ENCODE measurements at regions not wholly inside any gene's neighbourhood (a gene's known extent, or its start where the extent isn't known, plus 50 kb on each side); places are given as distances from the start of the nearest gene placed in this dataset.
"Not testable (repeated sequence)": the region's sequence is repeated elsewhere in the genome, so short reads cannot be mapped to it uniquely, and the experiment has no call there.

GRCh38 chr4:159828687-159829086 is 725.8 kb downstream of the RAPGEF2 start:
- no peak for DNase-seq (ENCODE audit: low read depth)

DNA sequence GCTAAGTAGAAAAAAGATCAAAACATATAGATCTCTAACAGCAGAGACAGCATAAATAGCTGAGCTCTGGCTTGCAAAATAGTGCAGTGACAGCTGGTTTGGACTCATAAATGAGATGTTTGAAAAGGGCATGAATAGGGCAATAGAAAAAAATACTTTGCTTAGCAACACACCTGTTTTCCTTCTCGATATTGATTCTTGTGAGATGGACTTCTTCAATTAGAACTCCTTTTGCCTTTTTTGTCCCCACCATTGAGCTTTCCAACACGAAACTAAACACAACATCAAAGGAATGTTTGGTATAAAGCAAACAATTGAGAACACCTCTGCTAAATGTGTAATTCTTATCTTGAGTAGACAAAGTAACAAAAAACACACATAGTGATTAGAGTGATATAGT is 726.3 kb downstream of the RAPGEF2 start:
- no peak for DNase-seq (ENCODE audit: low read depth)

GRCh38 chr4:159837071-159837470 is 734.2 kb downstream of the RAPGEF2 start:
- DNase-seq (ENCODE audit: low read depth) = no peak

- DNase-seq (ENCODE audit: low read depth) = no peak
Measured at GRCh38 chr4:159855731-159856130, 752.9 kb downstream of the RAPGEF2 start.

- DNase-seq (ENCODE audit: low read depth) = peak; percentile 4
Measured at GRCh38 chr4:159856451-159856850, 753.6 kb downstream of the RAPGEF2 start.

DNA sequence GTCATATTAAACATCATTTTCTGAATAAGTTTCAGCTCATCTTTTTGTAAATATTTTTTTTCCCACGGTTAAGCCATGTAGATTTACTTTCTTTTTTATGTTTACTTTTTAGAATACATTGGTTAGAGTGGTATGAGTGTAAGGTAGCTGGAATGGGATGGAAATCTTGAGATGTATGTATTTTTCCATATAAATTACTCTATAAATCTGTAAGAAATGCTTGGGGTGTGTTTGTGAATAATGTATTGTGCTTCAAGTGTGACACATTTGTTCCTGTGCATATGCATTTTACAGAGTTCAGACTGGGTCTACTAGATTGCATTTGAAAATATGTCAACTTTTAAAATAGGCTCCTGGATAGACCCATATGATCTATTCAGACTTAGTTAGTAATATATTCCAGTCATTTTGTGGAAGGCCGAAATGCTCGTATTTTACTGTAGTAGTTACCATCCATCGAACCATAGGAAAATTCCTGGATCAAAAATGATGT is 756.8 kb downstream of the RAPGEF2 start:
- no peak for DNase-seq (ENCODE audit: low read depth)

DNA sequence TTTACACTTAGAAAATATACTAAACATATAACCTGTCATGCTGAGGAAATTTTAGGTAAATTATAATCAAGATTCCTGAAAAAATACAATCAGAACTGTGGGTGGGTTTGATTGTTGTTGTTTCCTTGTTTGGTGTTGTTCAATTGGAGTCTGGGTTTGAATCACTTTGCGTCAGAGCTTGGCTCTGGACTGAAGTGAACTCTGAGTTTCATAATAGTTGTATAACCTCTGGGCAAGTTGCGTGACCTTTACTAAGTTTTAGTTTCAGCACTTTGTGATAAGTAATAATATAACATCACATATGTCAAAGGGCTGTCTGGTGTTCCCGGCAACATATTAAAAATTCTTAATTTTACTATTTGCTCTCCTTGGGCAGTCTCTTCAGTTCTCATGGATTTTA is 758.1 kb downstream of the RAPGEF2 start:
- DNase-seq (ENCODE audit: low read depth) = no peak

- no peak for DNase-seq (ENCODE audit: low read depth)
Measured at GRCh38 chr4:159864337-159864736, 761.5 kb downstream of the RAPGEF2 start.

DNA sequence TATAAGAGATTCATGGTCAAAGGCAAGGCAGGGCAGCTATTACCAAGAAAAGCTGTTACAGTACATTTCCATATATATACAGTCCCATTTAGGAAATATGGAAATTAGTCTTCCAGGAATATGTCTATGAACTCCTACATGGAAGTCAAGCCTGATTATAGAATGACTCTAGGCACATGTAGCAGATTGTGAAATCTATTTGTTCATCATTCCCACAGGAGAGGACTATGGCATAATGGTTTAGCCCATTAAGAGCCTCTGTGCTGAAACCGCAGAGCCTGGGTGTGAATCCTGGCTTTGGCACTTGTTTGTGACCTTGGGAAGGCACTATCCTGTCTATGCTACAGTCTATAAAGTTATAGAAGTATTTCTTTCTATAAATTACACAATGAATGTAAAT is 764.8 kb downstream of the RAPGEF2 start:
- no peak for DNase-seq (ENCODE audit: low read depth)

- not testable (repeated sequence) for DNase-seq (ENCODE audit: low read depth)
Measured at GRCh38 chr4:159868936-159869335, 766.1 kb downstream of the RAPGEF2 start.

DNA sequence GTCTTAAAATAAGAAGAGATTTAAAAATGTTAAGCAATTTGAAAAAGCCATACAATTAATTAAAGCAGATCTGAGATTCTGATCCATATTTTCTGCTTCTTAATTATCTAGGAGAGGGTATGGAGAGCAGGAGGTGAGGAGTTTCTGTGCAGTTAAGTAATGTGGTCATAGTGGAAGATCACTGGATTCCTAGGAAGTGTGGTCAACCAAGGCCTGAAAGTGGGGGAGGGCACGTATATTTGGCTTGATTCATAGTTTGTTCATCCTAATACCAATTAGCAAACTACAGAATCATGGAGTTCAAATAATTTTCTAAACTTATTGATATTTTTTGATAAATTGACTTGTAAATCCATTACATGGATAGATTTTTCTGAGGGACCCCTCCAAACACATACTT is 768.3 kb downstream of the RAPGEF2 start:
- peak; percentile 42 for DNase-seq (ENCODE audit: low read depth)

- no peak for DNase-seq (ENCODE audit: low read depth)
Measured at GRCh38 chr4:159881158-159881557, 778.3 kb downstream of the RAPGEF2 start.

DNA sequence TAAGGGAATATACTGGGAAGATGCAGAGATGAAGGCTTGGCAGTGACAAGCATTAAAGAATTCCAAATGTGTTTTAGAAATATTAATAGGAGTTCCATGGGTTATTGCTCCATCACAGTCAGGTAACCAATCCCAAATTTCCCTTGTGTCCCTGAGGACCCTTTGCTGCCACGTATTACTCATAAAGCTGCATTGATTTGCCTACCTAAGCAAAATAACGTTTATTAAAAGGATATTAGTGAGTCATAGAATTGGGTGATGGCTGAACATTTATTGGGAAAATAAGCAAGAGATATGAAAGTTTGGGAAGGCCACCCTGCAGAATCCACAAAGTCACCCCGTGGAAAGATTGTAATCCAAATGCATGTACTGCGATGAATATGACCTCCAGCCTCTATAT is 782.1 kb downstream of the RAPGEF2 start:
- no peak for DNase-seq (ENCODE audit: low read depth)

- no peak for DNase-seq (ENCODE audit: low read depth)
Measured at GRCh38 chr4:159899596-159899995, 796.7 kb downstream of the RAPGEF2 start.

DNA sequence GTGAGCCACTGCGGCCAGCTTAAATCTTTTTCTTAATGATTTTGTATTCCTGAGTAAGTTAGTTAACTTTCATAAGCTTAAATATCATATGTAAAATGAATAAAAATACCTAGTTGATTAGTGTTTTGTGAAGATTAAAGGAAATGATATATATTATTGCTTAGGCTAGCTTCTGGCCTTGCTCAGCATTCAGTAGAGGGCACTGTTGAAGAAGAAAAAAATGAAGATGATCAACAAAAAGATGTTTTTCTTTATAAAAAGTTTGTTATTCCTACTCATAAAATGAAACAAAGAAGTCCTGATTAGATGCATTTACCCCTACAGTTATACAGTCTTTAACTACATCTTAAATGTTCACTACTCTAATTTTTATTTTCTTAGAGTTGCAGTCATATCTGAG is 797.7 kb downstream of the RAPGEF2 start:
- DNase-seq (ENCODE audit: low read depth) = no peak

- no peak for DNase-seq (ENCODE audit: low read depth)
Measured at GRCh38 chr4:159902648-159903047, 799.8 kb downstream of the RAPGEF2 start.

- DNase-seq (ENCODE audit: low read depth) = no peak
Measured at GRCh38 chr4:159904906-159905305, 802.0 kb downstream of the RAPGEF2 start.

GRCh38 chr4:159906051-159906450 is 803.2 kb downstream of the RAPGEF2 start:
- no peak for DNase-seq (ENCODE audit: low read depth)

- DNase-seq (ENCODE audit: low read depth) = no peak
Measured at GRCh38 chr4:159906517-159906916, 803.6 kb downstream of the RAPGEF2 start.

DNA sequence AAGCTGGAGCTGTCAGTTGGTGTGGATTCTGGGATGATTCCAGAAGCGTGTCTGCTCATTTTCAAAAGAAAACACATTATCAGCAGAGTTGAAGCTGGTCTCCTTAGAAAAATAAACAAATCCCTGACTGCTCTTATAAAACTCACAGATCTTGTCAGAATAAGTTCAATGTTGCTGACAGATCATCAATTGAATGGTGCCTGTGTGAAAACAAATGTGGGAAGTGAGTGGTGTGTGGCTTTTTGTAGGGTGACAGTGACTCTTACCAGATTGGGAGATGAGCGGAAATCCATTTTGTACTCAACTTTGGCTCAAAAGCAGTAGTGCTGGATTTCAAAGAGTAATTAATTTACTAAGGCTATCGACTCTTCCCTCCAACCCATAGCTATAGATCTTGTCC is 807.8 kb downstream of the RAPGEF2 start:
- DNase-seq (ENCODE audit: low read depth) = peak; percentile 6

DNA sequence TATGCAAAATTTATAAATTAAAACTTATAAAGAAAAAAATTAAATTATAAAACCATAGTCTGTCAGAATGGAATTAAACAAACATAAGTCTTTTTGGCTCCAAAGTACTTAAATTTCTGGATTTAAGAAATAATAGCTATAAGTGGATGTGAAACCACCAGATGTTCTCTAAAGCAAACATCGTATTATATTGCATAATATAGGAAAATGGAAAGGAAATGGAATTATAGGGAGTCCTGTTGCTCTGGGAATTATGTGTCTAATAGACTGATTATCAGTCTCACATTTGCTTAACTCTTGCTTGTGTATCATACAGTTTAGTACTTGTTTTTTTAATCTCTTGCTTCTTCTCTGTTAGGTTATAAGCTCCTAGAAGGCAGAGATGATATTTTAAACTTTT is 819.2 kb downstream of the RAPGEF2 start:
- DNase-seq (ENCODE audit: low read depth) = no peak

- DNase-seq (ENCODE audit: low read depth) = no peak
Measured at GRCh38 chr4:159925770-159926169, 822.9 kb downstream of the RAPGEF2 start.

GRCh38 chr4:159926871-159927270 is 824.0 kb downstream of the RAPGEF2 start:
- peak; percentile 21 for DNase-seq (ENCODE audit: low read depth)

DNA sequence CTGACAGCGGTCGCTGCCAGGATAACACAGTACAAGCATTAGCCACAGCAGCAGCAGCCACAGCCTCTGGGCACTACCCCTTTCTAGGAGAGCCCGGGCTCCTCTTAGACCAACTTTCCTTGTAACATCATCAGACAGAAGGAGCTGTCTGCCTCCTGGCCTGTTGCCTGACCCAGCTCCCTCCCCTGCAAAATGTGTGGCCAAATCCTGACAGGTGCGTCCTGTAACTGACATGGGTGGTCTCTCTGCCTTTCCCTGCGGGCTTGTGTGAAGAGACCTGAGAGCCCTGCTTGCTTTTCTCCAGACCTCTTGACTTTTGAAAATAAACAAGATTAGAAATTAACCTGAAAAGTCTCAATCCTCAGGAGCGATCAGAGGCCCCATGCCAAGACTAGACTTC is 824.9 kb downstream of the RAPGEF2 start:
- DNase-seq (ENCODE audit: low read depth) = no peak

DNA sequence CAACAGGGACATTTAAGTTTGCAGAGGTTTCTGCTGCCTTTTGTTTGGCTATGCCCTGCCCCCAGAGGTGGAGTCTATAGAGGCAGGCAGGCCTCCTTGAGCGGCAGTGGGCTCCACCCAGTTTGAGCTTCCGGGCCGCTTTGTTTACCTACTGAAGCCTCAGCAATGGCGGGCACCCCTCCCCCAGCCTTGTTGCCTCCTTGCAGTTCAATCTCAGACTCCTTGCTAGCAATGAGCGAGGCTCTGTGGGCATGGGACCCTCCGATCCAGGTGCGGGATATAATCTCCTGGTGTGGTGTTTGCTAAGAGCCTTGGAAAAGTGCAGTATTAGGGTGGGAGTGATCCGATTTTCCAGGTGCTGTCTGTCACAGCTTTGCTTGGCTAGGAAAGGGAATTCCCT is 831.7 kb downstream of the RAPGEF2 start:
- DNase-seq (ENCODE audit: low read depth) = not testable (repeated sequence)
